ENCODE measurements at regions not wholly inside any gene's neighbourhood (a gene's known extent, or its start where the extent isn't known, plus 50 kb on each side); places are given as distances from the start of the nearest gene placed in this dataset.
"Not testable (repeated sequence)": the region's sequence is repeated elsewhere in the genome, so short reads cannot be mapped to it uniquely, and the experiment has no call there.

GRCh38 chr7:101724957-101725356 is 92.5 kb upstream of the CUX1 start:
- H2AFZ ChIP-seq (ENCODE audit: low read depth, low read length): no peak overlapping the region
- H3K27me3 ChIP-seq (ENCODE audit: low read depth, low read length): 0 out of 2 replicates have a peak, but pooled peaks cover 4% of the 10 kb centered on the region
- no peaks in the 10 kb centered on the region for H4K20me1 ChIP-seq (ENCODE audit: insufficient read depth, low read length)
- no peak for TF ChIP-seq EZH2phosphoT487 (IDR thresholded peaks at IDR 0.05; ENCODE audit: low read depth)
- TF ChIP-seq, protein P1, sequence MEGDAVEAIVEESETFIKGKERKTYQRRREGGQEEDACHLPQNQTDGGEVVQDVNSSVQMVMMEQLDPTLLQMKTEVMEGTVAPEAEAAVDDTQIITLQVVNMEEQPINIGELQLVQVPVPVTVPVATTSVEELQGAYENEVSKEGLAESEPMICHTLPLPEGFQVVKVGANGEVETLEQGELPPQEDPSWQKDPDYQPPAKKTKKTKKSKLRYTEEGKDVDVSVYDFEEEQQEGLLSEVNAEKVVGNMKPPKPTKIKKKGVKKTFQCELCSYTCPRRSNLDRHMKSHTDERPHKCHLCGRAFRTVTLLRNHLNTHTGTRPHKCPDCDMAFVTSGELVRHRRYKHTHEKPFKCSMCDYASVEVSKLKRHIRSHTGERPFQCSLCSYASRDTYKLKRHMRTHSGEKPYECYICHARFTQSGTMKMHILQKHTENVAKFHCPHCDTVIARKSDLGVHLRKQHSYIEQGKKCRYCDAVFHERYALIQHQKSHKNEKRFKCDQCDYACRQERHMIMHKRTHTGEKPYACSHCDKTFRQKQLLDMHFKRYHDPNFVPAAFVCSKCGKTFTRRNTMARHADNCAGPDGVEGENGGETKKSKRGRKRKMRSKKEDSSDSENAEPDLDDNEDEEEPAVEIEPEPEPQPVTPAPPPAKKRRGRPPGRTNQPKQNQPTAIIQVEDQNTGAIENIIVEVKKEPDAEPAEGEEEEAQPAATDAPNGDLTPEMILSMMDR (IDR thresholded peaks at IDR 0.05; ENCODE audit: low read depth, low read length): no peak
- H3K36me3 ChIP-seq (replicated peaks; ENCODE audit: low read depth, low read length): no peaks in the 10 kb centered on the region
- no peak overlapping the region for H3K4me2 ChIP-seq (ENCODE audit: low read length)
- no peak overlapping the region for H3K4me3 ChIP-seq (ENCODE audit: low read length)
- no peaks in the 10 kb centered on the region for H3K79me2 ChIP-seq (ENCODE audit: low read length)
- no peaks in the 10 kb centered on the region for H3K4me1 ChIP-seq (ENCODE audit: low read length)
- H3K9ac ChIP-seq (ENCODE audit: low read length): no peak overlapping the region
- no peaks in the 10 kb centered on the region for H3K9me3 ChIP-seq (ENCODE audit: insufficient read depth, low read length)
- H3K27ac ChIP-seq (ENCODE audit: low read length): no peak overlapping the region

GRCh38 chr7:101725921-101726320 is 91.5 kb upstream of the CUX1 start:
- H3K4me1 ChIP-seq (ENCODE audit: low read length): no peaks in the 10 kb centered on the region
- no peak overlapping the region for H3K9ac ChIP-seq (ENCODE audit: low read length)
- H4K20me1 ChIP-seq (ENCODE audit: insufficient read depth, low read length): no peaks in the 10 kb centered on the region
- 0 out of 2 replicates have a peak, but pooled peaks cover 4% of the 10 kb centered on the region for H3K27me3 ChIP-seq (ENCODE audit: low read depth, low read length)
- no peak overlapping the region for H3K4me2 ChIP-seq (ENCODE audit: low read length)
- TF ChIP-seq, protein P1 (IDR thresholded peaks at IDR 0.05; ENCODE audit: low read depth, low read length): no peak
- no peak for TF ChIP-seq EZH2phosphoT487 (IDR thresholded peaks at IDR 0.05; ENCODE audit: low read depth)
- H3K27ac ChIP-seq (ENCODE audit: low read length): no peak overlapping the region
- no peak overlapping the region for H3K4me3 ChIP-seq (ENCODE audit: low read length)
- H3K9me3 ChIP-seq (ENCODE audit: insufficient read depth, low read length): no peaks in the 10 kb centered on the region
- H3K36me3 ChIP-seq (replicated peaks; ENCODE audit: low read depth, low read length): no peaks in the 10 kb centered on the region
- H3K79me2 ChIP-seq (ENCODE audit: low read length): no peaks in the 10 kb centered on the region
- H2AFZ ChIP-seq (ENCODE audit: low read depth, low read length): no peak overlapping the region

GRCh38 chr7:101727184-101727583 is 90.2 kb upstream of the CUX1 start:
- peaks cover 8% of the 10 kb centered on the region; the same call in 1 of the 2 replicates for H3K27me3 ChIP-seq (ENCODE audit: low read depth, low read length)
- TF ChIP-seq EZH2phosphoT487 (IDR thresholded peaks at IDR 0.05; ENCODE audit: low read depth): no peak
- TF ChIP-seq, protein P1 (IDR thresholded peaks at IDR 0.05; ENCODE audit: low read depth, low read length): no peak
- H3K4me1 ChIP-seq (ENCODE audit: low read length): no peaks in the 10 kb centered on the region
- H2AFZ ChIP-seq (ENCODE audit: low read depth, low read length): no peak overlapping the region
- H3K9ac ChIP-seq (ENCODE audit: low read length): no peak overlapping the region
- no peak overlapping the region for H3K27ac ChIP-seq (ENCODE audit: low read length)
- H3K79me2 ChIP-seq (ENCODE audit: low read length): no peaks in the 10 kb centered on the region
- no peaks in the 10 kb centered on the region for H3K36me3 ChIP-seq (replicated peaks; ENCODE audit: low read depth, low read length)
- H3K4me2 ChIP-seq (ENCODE audit: low read length): no peak overlapping the region
- no peak overlapping the region for H3K4me3 ChIP-seq (ENCODE audit: low read length)
- H3K9me3 ChIP-seq (ENCODE audit: insufficient read depth, low read length): no peaks in the 10 kb centered on the region
- H4K20me1 ChIP-seq (ENCODE audit: insufficient read depth, low read length): no peaks in the 10 kb centered on the region

DNA sequence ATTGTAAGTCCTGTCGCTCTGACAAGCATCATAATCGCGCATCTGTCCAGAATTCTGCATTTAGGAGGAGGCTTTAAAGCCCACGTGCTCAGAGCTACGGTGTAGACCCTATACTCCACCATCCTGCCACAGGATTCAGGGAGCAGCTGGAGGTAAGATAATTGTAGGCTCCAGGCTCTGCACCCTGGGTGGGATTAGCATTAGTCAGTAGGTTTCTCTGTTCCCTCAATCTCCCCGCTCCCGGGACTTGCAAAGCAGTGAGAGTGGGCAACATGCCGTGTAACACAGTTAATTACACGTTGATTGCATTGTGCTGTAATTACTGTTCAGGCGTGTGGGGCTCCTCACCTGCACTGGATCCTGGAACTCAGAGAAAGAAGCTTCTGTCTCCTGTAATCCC is 89.3 kb upstream of the CUX1 start:
- H3K27ac ChIP-seq (ENCODE audit: low read length): no peak overlapping the region
- no peak overlapping the region for H2AFZ ChIP-seq (ENCODE audit: low read depth, low read length)
- no peak overlapping the region for H3K4me2 ChIP-seq (ENCODE audit: low read length)
- no peak overlapping the region for H3K4me3 ChIP-seq (ENCODE audit: low read length)
- peaks cover 8% of the 10 kb centered on the region; the same call in 1 of the 2 replicates for H3K27me3 ChIP-seq (ENCODE audit: low read depth, low read length)
- H4K20me1 ChIP-seq (ENCODE audit: insufficient read depth, low read length): no peaks in the 10 kb centered on the region
- H3K9me3 ChIP-seq (ENCODE audit: insufficient read depth, low read length): no peaks in the 10 kb centered on the region
- no peak overlapping the region for H3K9ac ChIP-seq (ENCODE audit: low read length)
- TF ChIP-seq, protein P1 (IDR thresholded peaks at IDR 0.05; ENCODE audit: low read depth, low read length): no peak
- TF ChIP-seq EZH2phosphoT487 (IDR thresholded peaks at IDR 0.05; ENCODE audit: low read depth): no peak
- H3K36me3 ChIP-seq (replicated peaks; ENCODE audit: low read depth, low read length): no peaks in the 10 kb centered on the region
- no peaks in the 10 kb centered on the region for H3K4me1 ChIP-seq (ENCODE audit: low read length)
- H3K79me2 ChIP-seq (ENCODE audit: low read length): no peaks in the 10 kb centered on the region

- H3K27ac ChIP-seq (ENCODE audit: low read length); H3K4me1 ChIP-seq (ENCODE audit: low read length): not testable (repeated sequence)
These were observed 88.6 kb upstream of the CUX1 start for GRCh38 chr7:101728873-101729240.

More at GRCh38 chr7:101728873-101729240, 88.6 kb upstream of the CUX1 start:
- not testable (repeated sequence) for H3K9ac ChIP-seq (ENCODE audit: low read length); H3K9me3 ChIP-seq (ENCODE audit: insufficient read depth, low read length); H3K36me3 ChIP-seq (replicated peaks; ENCODE audit: low read depth, low read length); H3K79me2 ChIP-seq (ENCODE audit: low read length); H3K4me2 ChIP-seq (ENCODE audit: low read length); H2AFZ ChIP-seq (ENCODE audit: low read depth, low read length); H4K20me1 ChIP-seq (ENCODE audit: insufficient read depth, low read length); H3K27me3 ChIP-seq (ENCODE audit: low read depth, low read length); H3K4me3 ChIP-seq (ENCODE audit: low read length)

All from OCI-LY3 (cell line).